NCI-H2029 (cell line): ENCODE measurements at regions not wholly inside any gene's neighbourhood (a gene's known extent, or its start where the extent isn't known, plus 50 kb on each side); places are given as distances from the start of the nearest gene placed in this dataset.
"Not testable (repeated sequence)": the region's sequence is repeated elsewhere in the genome, so short reads cannot be mapped to it uniquely, and the experiment has no call there.

Source experiments
- DNase-seq: peaks from one replicate; lab custom pipeline; 2025; lab: John Stamatoyannopoulos, UW

GRCh38 chr3:187795207-187795960 lies 50.1 kb upstream of the BCL6 start:
- DNase-seq, result no peak

GRCh38 chr3:187798126-187798525 lies 52.9 kb upstream of the BCL6 start:
- DNase-seq, result no peak

- no peak for DNase-seq
Measured at GRCh38 chr3:187798531-187799530, 53.6 kb upstream of the BCL6 start.

- DNase-seq, result no peak
Measured at GRCh38 chr3:187799942-187800641, 54.8 kb upstream of the BCL6 start.

- no peak for DNase-seq
Measured at GRCh38 chr3:187801152-187801551, 55.9 kb upstream of the BCL6 start.

- no peak for DNase-seq
Measured at GRCh38 chr3:187802203-187802927, 57.1 kb upstream of the BCL6 start.

- DNase-seq, result no peak
Measured at GRCh38 chr3:187802928-187803259, 57.6 kb upstream of the BCL6 start.

GRCh38 chr3:187804120-187804744 lies 59.0 kb upstream of the BCL6 start:
- DNase-seq, result no peak

GRCh38 chr3:187804745-187805121 lies 59.5 kb upstream of the BCL6 start:
- no peak for DNase-seq

GRCh38 chr3:187805774-187806173 lies 60.5 kb upstream of the BCL6 start:
- no peak for DNase-seq

- no peak for DNase-seq
Measured at GRCh38 chr3:187807086-187807862, 62.0 kb upstream of the BCL6 start.

GRCh38 chr3:187808527-187808895 lies 63.2 kb upstream of the BCL6 start:
- DNase-seq, result no peak

- DNase-seq, result no peak
Measured at GRCh38 chr3:187809612-187809991, 64.3 kb upstream of the BCL6 start.

- no peak for DNase-seq
Measured at GRCh38 chr3:187810021-187810446, 64.8 kb upstream of the BCL6 start.

- DNase-seq, result no peak
Measured at GRCh38 chr3:187811585-187812250, 66.5 kb upstream of the BCL6 start.

GRCh38 chr3:187812496-187812895 lies 67.2 kb upstream of the BCL6 start:
- no peak for DNase-seq

- DNase-seq, result no peak
Measured at GRCh38 chr3:187813198-187813597, 67.9 kb upstream of the BCL6 start.

- not testable (repeated sequence) for DNase-seq
Measured at GRCh38 chr3:187817766-187818165, 72.5 kb upstream of the BCL6 start.

- no peak for DNase-seq
Measured at GRCh38 chr3:187821616-187822317, 76.5 kb upstream of the BCL6 start.
